ENCODE measurements at regions not wholly inside any gene's neighbourhood (a gene's known extent, or its start where the extent isn't known, plus 50 kb on each side); places are given as distances from the start of the nearest gene placed in this dataset.

DNA sequence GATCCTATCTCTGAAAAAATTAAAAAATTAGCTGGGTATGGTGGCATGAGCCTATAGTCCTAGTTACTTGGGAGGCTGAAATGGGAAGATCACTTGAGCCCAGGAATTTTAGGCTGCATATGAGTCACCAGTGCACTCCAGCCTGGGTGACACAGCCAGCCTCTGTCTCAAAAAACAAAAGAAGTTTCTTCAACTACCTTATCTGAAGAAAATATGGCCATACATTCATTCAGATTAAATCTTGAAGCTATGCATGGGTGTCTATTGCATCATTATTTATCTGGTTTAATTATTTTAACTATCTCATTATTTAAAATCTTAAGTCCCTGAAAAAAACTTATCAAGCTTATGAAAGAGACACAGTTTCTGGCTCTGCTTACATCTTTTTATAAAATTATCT lies 204.1 kb downstream of the SIM1 start:
- no peak overlapping the region for H3K27ac ChIP-seq (replicated peaks)
- H3K36me3 ChIP-seq = no peaks in the 10 kb centered on the region
- TF ChIP-seq, protein P1, sequence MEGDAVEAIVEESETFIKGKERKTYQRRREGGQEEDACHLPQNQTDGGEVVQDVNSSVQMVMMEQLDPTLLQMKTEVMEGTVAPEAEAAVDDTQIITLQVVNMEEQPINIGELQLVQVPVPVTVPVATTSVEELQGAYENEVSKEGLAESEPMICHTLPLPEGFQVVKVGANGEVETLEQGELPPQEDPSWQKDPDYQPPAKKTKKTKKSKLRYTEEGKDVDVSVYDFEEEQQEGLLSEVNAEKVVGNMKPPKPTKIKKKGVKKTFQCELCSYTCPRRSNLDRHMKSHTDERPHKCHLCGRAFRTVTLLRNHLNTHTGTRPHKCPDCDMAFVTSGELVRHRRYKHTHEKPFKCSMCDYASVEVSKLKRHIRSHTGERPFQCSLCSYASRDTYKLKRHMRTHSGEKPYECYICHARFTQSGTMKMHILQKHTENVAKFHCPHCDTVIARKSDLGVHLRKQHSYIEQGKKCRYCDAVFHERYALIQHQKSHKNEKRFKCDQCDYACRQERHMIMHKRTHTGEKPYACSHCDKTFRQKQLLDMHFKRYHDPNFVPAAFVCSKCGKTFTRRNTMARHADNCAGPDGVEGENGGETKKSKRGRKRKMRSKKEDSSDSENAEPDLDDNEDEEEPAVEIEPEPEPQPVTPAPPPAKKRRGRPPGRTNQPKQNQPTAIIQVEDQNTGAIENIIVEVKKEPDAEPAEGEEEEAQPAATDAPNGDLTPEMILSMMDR (IDR thresholded peaks at IDR 0.05; ENCODE audit: borderline replicate concordance) = no peak
- intact Hi-C loops (cut with micrococcal nuclease) = no loop called here
- no peak for DNase-seq
- H3K4me3 ChIP-seq = no peak overlapping the region
- no peaks in the 10 kb centered on the region for H3K9me3 ChIP-seq (replicated peaks)
- no peaks in the 10 kb centered on the region for H3K27me3 ChIP-seq (ENCODE audit: low read depth)
- H3K4me1 ChIP-seq = no peaks in the 10 kb centered on the region

DNA sequence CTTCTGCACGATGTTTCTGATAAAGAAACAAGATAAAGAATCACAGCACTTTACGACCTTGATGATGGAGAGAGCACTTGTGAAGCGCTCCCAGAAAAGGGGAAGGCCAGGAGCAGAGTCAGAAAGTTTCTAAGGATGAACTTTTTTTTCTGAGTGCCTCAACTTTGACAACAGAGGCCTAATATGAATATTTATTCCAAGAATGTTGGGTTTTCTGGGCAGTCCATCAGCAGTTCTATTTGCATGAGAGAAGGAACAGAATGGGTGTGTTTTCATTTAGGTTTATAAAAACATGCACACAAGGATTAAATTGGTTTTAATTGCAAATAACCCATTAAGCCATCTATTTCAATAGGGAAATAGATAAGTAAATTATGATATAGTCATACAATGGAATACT lies 204.9 kb downstream of the SIM1 start:
- intact Hi-C loops (cut with micrococcal nuclease) = no loop called here

DNA sequence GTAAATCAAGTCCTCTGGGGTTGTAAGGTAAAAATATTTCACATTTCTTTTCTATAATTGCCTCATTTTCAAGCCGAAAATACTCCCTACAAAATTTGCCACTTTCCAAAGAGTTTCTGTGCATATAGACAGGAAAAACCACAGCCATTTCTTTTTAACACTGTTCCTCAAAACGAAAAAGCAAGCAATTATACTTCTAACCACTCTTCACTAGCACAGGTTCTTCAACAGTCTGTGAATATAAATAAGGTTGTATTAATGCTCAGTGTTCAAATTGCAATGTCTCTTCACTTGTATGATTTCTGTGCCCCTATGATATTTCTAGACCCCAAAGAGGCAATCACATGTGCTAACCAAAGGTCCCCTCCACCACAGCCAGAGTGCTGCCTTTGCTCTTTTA lies 206.0 kb downstream of the SIM1 start:
- intact Hi-C loops (cut with micrococcal nuclease) = no loop called here
- no peaks in the 10 kb centered on the region for H3K4me1 ChIP-seq
- TF ChIP-seq, protein P1 (IDR thresholded peaks at IDR 0.05; ENCODE audit: borderline replicate concordance) = no peak

More for the DNA sequence above, 204.9 kb downstream of the SIM1 start:
- no peak overlapping the region for H3K27ac ChIP-seq (replicated peaks)
- no peak overlapping the region for H3K4me3 ChIP-seq
- no peaks in the 10 kb centered on the region for H3K9me3 ChIP-seq (replicated peaks)
- no peaks in the 10 kb centered on the region for H3K27me3 ChIP-seq (ENCODE audit: low read depth)
- no peaks in the 10 kb centered on the region for H3K4me1 ChIP-seq
- H3K36me3 ChIP-seq = no peaks in the 10 kb centered on the region
- DNase-seq = no peak
- TF ChIP-seq, protein P1 (IDR thresholded peaks at IDR 0.05; ENCODE audit: borderline replicate concordance) = no peak

DNA sequence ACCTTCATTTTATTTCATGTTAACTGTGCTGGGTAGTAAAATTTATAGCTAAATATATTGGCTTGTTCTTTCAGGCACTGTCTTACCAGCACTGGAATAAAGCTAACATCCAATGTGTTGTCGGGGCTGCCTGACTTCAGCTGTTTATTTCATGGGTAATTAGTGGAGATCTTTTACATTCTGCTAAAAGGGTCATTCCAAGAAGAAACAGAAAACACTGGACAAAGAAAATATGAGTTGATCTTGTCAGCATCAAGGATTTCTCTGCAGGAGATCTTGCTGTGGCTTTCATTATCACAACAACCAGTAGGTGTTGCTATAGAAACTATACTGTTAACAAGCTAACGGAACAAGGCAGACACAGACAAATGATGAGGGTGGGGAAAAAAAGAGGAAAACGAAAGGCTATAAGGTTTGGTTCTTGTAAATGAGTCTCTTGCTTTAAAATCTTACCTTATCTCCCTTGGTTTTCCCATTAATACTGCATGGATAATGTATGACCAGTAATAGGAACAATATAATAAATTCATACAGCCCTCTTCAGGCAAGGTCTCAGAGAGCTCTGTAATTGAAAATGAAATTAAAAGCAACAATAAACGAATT lies 206.8 kb downstream of the SIM1 start:
- H3K4me1 ChIP-seq = no peaks in the 10 kb centered on the region
- H3K36me3 ChIP-seq = no peaks in the 10 kb centered on the region
- no peaks in the 10 kb centered on the region for H3K9me3 ChIP-seq (replicated peaks)
- no peaks in the 10 kb centered on the region for H3K27me3 ChIP-seq (ENCODE audit: low read depth)
- no peak overlapping the region for H3K4me3 ChIP-seq
- intact Hi-C loops (cut with micrococcal nuclease) = no loop called here
- DNase-seq = no peak
- H3K27ac ChIP-seq (replicated peaks) = no peak overlapping the region
- TF ChIP-seq, protein P1 (IDR thresholded peaks at IDR 0.05; ENCODE audit: borderline replicate concordance) = no peak

More for the DNA sequence above, 206.0 kb downstream of the SIM1 start:
- Histone ChIP-seq H3K36me3 (no peaks in the 10 kb centered on the region), H3K27ac (replicated peaks) (no peak overlapping the region), H3K27me3 (ENCODE audit: low read depth) (no peaks in the 10 kb centered on the region), H3K9me3 (replicated peaks) (no peaks in the 10 kb centered on the region), H3K4me3 (no peak overlapping the region)
- no peak for DNase-seq

DNA sequence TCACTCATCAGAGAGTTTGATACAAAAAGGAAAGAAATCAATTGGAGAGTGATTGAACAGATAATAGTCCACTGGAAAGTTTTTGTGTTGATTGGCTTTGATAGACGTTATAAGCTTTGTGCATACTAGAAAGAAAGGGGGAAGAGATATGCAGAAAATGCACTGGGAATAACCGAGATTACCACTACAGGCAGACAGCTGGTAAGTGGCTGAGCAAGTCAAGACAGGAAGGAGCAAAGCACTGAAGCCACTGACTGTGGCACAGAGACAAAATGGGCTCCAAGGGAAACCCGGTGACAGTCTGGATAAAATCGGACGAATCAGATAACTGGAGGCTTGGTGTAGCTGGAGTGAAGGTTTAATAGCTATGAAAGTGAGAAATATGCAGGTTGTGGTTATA lies 209.0 kb downstream of the SIM1 start:
- no peak overlapping the region for H3K4me3 ChIP-seq
- no peak for DNase-seq
- H3K9me3 ChIP-seq (replicated peaks) = no peaks in the 10 kb centered on the region
- TF ChIP-seq, protein P1 (IDR thresholded peaks at IDR 0.05; ENCODE audit: borderline replicate concordance) = no peak
- H3K4me1 ChIP-seq = no peaks in the 10 kb centered on the region
- intact Hi-C loops (cut with micrococcal nuclease) = no loop called here
- H3K36me3 ChIP-seq = no peaks in the 10 kb centered on the region
- no peaks in the 10 kb centered on the region for H3K27me3 ChIP-seq (ENCODE audit: low read depth)
- H3K27ac ChIP-seq (replicated peaks) = no peak overlapping the region
